H1 (cell line): ENCODE measurements at regions not wholly inside any gene's neighbourhood (a gene's known extent, or its start where the extent isn't known, plus 50 kb on each side); places are given as distances from the start of the nearest gene placed in this dataset.

ENCODE experiments used
- RNF2 ChIP-seq: fragments of 200-900, 300-1000 bp; sonication (generic); IDR thresholded peaks from 2 replicates; pipeline ENCODE4 v1.7.1; 2016; ENCODE audit warnings: borderline replicate concordance, low read depth, mild to moderate bottlenecking, antibody characterized with exemption, low read length; ENCODE audit not compliant: poor library complexity, severe bottlenecking; ENCODE audit errors: missing control alignments

GRCh38 chr18:4986677-4987076 is 210.4 kb downstream of the AKAIN1 start (continued):
- no peak for TF ChIP-seq RNF2
